ENCODE measurements at regions not wholly inside any gene's neighbourhood (a gene's known extent, or its start where the extent isn't known, plus 50 kb on each side); places are given as distances from the start of the nearest gene placed in this dataset.

DNA sequence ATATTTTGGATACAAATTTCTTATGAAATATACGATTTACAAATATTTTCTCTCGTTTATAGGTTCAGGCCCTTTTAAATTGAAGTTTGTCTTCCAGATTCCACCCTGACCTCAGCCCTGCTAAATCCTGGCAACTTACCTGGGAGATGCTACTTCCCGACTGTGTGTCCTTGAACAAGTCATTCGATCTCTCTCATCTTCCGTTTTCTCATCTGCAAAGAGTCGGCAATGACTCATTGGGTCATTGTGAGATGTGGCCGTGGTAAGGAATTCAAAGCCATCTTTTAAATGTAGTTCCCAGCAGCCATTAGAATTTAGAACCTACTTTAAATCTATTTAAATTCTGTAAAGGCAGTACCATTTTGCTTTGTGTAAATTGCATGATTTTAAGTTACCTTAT is 72.5 kb downstream of the LHX2 start:
- TF ChIP-seq, protein P1, sequence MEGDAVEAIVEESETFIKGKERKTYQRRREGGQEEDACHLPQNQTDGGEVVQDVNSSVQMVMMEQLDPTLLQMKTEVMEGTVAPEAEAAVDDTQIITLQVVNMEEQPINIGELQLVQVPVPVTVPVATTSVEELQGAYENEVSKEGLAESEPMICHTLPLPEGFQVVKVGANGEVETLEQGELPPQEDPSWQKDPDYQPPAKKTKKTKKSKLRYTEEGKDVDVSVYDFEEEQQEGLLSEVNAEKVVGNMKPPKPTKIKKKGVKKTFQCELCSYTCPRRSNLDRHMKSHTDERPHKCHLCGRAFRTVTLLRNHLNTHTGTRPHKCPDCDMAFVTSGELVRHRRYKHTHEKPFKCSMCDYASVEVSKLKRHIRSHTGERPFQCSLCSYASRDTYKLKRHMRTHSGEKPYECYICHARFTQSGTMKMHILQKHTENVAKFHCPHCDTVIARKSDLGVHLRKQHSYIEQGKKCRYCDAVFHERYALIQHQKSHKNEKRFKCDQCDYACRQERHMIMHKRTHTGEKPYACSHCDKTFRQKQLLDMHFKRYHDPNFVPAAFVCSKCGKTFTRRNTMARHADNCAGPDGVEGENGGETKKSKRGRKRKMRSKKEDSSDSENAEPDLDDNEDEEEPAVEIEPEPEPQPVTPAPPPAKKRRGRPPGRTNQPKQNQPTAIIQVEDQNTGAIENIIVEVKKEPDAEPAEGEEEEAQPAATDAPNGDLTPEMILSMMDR (IDR thresholded peaks at IDR 0.05): no peak
- TF ChIP-seq POLR2AphosphoS5 (IDR thresholded peaks at IDR 0.05) (no peak), POLR2A (IDR thresholded peaks at IDR 0.05) (no peak)

Measured in upper lobe of left lung (tissue), 4 donors.